ENCODE measurements at regions not wholly inside any gene's neighbourhood (a gene's known extent, or its start where the extent isn't known, plus 50 kb on each side); places are given as distances from the start of the nearest gene placed in this dataset.

GRCh38 chr4:140257461-140258305 is 103.7 kb upstream of the MAML3 start (continued):
- no peak for TF ChIP-seq CREB5 (CRISPR knock-in tag; IDR thresholded peaks at IDR 0.05; ENCODE audit: low read depth)

GRCh38 chr4:140256941-140257340 is 103.0 kb upstream of the MAML3 start:
- ATAC-seq, result no peak
- peak; percentile 73 for TF ChIP-seq ISL1 (CRISPR knock-in tag; IDR thresholded peaks at IDR 0.05)
- TF ChIP-seq CSRNP3 (CRISPR knock-in tag; IDR thresholded peaks at IDR 0.05), result no peak
- TF ChIP-seq CSDC2 (CRISPR knock-in tag; IDR thresholded peaks at IDR 0.05), result 0 out of 2 replicates have a peak, but pooled peaks have one; percentile 19

- TF ChIP-seq TSHZ2 (CRISPR knock-in tag; IDR thresholded peaks at IDR 0.05), result no peak
- no peak for TF ChIP-seq ESRRG (CRISPR knock-in tag; IDR thresholded peaks at IDR 0.05)
- no peak for TF ChIP-seq CSDC2 (CRISPR knock-in tag; IDR thresholded peaks at IDR 0.05)
- no peak for TF ChIP-seq ZFP3 (CRISPR knock-in tag; IDR thresholded peaks at IDR 0.05)
- TF ChIP-seq PPARA (CRISPR knock-in tag; IDR thresholded peaks at IDR 0.05; ENCODE audit: borderline replicate concordance), result no peak
- TF ChIP-seq SNAI2 (CRISPR knock-in tag; IDR thresholded peaks at IDR 0.05), result no peak
- TF ChIP-seq POU6F1 (CRISPR knock-in tag; IDR thresholded peaks at IDR 0.05; ENCODE audit: borderline replicate concordance, low read depth), result no peak
- no peak for TF ChIP-seq OSR1 (CRISPR knock-in tag; IDR thresholded peaks at IDR 0.05)
- TF ChIP-seq BACH2 (CRISPR knock-in tag; IDR thresholded peaks at IDR 0.05; ENCODE audit: borderline replicate concordance), result no peak
- no peak for TF ChIP-seq CREB5 (CRISPR knock-in tag; IDR thresholded peaks at IDR 0.05; ENCODE audit: low read depth)
- no peak for TF ChIP-seq ZNF8 (CRISPR knock-in tag; IDR thresholded peaks at IDR 0.05)
- TF ChIP-seq ARNTL (CRISPR knock-in tag; IDR thresholded peaks at IDR 0.05; ENCODE audit: borderline replicate concordance, low read depth), result no peak
- no peak for TF ChIP-seq RARB (CRISPR knock-in tag; IDR thresholded peaks at IDR 0.05)
- no peak for TF ChIP-seq ZFP30 (CRISPR knock-in tag; IDR thresholded peaks at IDR 0.05)
- ATAC-seq, result no peak
Measured at GRCh38 chr4:140256335-140256734, 102.4 kb upstream of the MAML3 start.

- TF ChIP-seq CREB5 (CRISPR knock-in tag; IDR thresholded peaks at IDR 0.05; ENCODE audit: low read depth) (no peak), TSHZ2 (CRISPR knock-in tag; IDR thresholded peaks at IDR 0.05) (no peak), OSR1 (CRISPR knock-in tag; IDR thresholded peaks at IDR 0.05) (no peak), TOX (CRISPR knock-in tag; IDR thresholded peaks at IDR 0.05; ENCODE audit: borderline replicate concordance) (no peak), ARNTL (CRISPR knock-in tag; IDR thresholded peaks at IDR 0.05; ENCODE audit: borderline replicate concordance, low read depth) (no peak)
- ATAC-seq, result no peak
Measured at GRCh38 chr4:140255927-140256326, 101.9 kb upstream of the MAML3 start.
